C4-2B (cell line): ENCODE measurements at regions not wholly inside any gene's neighbourhood (a gene's known extent, or its start where the extent isn't known, plus 50 kb on each side); places are given as distances from the start of the nearest gene placed in this dataset.

Experiments
- ZFX ChIP-seq: fragments of 450-650 bp; IDR thresholded peaks from 2 replicates; pipeline ENCODE4 v1.6.1; 2017
- TF ChIP-seq, protein P1 (sequence below): fragments of 450-650 bp; conservative IDR thresholded peaks from 2 replicates; pipeline ENCODE4 v1.5.1; 2017; ENCODE audit warnings: mild to moderate bottlenecking

GRCh38 chr5:27458287-27458686, 419.9 kb upstream of the CDH9 start:
- TF ChIP-seq, protein P1, sequence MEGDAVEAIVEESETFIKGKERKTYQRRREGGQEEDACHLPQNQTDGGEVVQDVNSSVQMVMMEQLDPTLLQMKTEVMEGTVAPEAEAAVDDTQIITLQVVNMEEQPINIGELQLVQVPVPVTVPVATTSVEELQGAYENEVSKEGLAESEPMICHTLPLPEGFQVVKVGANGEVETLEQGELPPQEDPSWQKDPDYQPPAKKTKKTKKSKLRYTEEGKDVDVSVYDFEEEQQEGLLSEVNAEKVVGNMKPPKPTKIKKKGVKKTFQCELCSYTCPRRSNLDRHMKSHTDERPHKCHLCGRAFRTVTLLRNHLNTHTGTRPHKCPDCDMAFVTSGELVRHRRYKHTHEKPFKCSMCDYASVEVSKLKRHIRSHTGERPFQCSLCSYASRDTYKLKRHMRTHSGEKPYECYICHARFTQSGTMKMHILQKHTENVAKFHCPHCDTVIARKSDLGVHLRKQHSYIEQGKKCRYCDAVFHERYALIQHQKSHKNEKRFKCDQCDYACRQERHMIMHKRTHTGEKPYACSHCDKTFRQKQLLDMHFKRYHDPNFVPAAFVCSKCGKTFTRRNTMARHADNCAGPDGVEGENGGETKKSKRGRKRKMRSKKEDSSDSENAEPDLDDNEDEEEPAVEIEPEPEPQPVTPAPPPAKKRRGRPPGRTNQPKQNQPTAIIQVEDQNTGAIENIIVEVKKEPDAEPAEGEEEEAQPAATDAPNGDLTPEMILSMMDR = no peak
- TF ChIP-seq ZFX = no peak
